ENCODE measurements at regions not wholly inside any gene's neighbourhood (a gene's known extent, or its start where the extent isn't known, plus 50 kb on each side); places are given as distances from the start of the nearest gene placed in this dataset.

DNA sequence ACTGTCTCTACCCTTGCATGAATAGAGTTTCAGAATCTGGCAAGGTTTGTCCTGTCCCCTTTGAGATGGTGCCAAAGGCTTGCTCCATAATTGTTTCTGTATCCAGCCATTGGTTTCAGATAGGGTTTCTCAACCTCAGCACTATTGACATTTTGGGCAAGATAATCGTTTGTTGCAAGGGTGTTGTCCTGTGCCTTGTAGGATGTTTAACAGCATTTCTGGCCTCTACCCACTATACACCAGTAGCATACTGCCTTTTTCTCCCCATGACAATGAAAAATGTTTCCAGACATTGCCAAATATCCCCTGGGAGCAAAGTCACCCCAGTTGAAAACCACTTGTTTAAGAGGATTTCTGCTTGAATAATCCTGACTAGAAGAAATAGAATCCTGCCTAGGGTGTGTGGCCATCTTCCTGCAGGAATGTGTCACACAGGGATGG is 126.8 kb downstream of the CDC42EP3 start:
- DNase-seq (ENCODE audit: low read depth): no peak

DNA sequence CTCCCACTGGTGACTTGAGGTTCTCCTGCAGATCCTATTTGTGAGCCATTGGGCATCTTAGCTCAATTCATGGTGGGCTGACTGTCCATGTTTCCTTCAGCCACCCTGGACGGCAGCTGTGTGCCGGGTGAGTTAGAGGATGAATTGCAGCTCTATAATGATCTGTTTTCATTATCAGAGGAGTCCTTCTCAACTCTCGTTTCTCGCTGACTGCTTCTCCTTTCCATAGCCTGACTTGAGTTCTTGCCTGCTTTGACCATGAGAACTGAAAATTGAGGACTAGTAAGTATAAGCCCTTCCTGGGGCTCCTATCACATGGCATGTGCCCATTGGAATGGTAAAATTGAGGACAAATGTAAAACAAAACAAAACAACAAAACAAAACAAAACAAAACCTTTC is 121.8 kb downstream of the CDC42EP3 start:
- DNase-seq (ENCODE audit: low read depth): no peak

DNA sequence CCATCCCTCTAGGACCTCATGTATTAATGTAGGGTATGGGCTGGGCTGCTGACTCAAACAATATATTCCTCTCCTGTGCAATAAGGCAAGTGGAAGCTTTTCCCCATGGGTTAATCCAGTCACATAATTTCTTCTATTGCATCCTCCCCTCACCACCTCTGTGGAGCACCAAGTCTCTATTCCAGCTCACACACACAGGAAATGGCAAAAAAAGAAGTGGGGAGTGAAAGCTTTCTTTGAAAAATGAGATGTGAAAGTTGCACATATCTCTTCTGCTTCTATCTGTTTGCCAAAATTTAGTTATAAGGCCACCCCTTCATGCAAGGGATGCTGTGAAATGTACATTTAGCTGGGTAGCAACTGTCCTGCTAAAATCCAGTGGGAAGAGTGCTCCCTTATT is 121.3 kb downstream of the CDC42EP3 start:
- DNase-seq (ENCODE audit: low read depth): no peak

DNA sequence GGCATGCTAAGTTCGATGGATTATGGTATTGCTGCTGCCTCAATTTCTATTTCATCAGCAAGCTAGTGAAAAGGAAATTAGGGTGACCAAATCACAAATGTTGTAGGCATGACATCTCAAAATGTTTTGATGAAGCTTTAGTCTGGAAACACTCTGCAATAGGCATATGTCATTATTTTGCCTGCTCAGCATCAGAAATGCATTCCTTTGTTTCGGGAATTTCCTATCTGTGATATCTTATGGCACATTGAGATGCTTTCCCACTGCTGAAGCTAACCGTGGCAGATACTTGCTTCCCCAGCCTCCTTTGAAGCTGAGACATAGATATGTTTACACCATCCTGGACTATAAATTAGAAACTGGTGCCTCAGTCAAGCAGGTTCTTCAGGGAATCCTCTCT is 119.7 kb downstream of the CDC42EP3 start:
- DNase-seq (ENCODE audit: low read depth): no peak

DNA sequence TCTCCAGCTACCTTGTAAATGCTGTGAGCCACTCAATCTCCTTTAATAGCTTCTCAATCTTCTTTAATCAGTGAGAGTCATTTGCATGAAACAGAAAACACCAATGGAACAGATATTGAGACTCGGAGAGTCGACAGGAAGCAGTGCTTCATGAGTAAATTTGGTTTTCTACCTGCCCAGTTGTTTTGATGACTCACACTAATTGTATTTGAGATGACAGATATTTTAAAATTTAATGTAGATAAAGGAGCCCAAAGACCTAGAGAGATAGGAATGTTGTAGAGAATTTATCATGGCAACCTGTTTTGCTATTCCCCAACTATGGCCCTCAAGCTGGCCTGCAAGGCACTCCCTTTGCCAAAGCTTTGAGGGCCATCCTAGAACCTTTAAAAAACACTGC is 119.1 kb downstream of the CDC42EP3 start:
- DNase-seq (ENCODE audit: low read depth): no peak

DNA sequence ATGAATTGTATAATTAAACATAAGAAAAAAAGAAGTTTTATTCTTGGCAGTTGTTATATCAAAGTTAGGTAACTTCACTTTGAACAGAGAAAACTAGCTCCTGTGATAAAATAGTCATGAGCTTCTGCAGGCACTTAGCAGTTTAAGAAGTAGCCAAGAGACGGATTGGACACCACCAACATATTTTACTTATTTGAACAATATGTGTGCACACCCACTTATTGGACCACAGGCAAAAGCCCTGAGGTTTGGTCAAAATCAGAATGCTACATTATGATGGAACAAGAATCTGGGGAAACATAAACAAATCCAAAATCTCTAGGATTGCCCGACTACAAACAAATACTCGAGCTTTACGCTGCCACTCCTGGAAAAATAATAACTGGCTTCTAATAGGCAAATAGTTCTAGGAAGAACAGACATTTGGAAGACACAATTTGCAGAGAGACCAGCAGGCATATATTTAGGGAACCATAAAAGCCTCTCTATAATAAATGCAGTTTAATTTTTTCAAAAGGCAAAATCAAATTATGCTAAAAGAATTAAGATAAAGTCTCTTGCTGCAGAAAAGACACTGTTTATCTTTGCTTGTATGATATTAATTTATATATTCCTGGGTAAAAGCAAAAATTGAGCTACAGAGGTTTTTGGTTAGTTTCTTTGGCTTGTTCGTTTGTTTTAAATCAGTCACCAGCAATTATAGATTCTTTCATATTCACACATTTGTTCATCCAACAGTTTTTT is 117.9 kb downstream of the CDC42EP3 start:
- DNase-seq (ENCODE audit: low read depth): no peak

DNA sequence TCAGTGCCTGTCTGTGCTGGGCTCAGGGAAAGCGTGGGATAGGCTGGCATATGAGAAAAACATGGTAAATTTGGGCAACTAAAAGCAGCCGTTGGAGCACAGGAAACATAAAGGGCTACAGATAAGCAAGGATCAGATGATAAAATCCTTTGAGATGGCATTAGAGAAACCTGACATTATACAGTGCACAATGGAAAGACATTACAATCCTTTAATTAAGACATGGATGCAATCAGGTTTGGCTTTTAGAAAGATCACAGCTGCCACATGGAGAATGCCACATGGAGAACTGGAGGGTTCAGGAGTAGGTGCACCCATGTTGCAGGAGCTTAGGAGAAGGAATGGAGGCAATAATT is 117.3 kb downstream of the CDC42EP3 start:
- DNase-seq (ENCODE audit: low read depth): no peak

DNA sequence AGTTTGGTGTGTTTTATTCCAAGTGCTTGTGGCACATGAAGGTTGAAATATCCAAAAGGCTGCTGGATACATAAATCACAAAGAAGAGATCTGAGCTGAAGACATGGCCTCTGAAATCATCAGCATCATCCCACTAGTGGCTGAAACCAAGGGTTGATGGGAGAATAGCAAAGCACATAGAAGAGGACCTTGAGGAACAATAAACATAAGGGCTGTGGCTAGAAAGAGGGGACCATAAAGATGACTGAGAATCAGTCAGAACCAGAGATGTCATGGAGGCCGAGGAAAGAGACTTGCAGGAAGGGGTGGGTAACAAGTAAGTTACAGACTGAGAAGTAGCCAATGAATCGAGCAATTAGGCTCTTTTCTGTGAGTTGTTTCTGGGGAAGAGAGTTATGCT is 116.8 kb downstream of the CDC42EP3 start:
- no peak for DNase-seq (ENCODE audit: low read depth)

DNA sequence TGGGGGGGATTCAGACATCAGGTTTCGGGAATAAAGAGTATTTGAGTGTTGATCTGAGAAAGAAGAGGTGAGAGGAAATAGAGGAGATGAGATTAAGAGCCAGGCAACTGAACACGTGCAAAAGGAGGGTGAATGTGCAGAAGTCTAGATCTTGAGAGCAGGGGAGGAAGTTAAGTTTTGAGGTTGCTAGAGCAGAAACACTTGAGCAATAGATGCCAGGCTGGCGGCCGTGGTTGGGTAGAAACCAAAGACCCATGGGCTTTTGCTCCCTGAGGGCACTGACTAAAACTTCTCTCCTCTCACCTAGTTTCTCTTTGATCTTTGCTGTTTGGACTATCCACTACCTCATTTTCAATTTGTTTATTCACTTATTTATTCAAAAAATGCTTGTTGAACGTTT is 116.0 kb downstream of the CDC42EP3 start:
- no peak for DNase-seq (ENCODE audit: low read depth)

DNA sequence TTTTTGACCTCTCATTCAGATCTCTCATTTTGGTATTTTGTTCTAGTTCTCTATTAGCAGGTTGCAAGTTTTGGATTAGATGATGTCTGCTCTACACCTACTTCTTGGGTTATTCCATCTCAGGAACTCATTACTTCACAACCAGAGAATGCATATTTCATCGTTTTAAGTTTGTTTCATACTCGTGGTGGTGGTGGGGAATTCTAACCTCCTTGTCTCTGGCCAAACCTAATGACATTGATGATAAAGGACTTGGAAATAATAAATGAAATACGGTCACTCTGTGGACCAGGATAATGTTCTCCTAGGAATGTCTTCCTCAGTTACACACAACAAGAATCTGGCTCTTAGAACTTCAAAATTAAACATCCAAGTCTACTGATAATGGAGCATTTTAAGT is 115.2 kb downstream of the CDC42EP3 start:
- DNase-seq (ENCODE audit: low read depth): no peak

DNA sequence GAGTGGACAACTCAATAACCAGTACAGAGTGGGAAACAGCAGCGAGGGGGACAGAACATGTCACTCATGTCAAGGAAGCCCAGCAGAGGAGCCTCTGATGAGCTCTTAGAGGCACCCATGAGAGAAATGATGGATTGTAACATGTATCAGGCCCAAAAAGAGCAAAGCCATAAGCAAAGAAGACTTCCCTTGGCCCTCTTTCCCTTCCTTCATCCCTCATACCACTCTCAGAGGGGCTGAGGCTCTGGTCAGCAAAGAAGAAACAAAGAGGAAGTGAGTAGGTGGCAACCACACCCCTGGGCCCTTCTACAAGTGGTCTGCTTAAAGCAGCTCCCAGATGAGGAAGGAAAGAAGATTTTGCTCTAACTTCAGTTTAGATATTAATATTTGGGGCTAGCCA is 112.8 kb downstream of the CDC42EP3 start:
- no peak for DNase-seq (ENCODE audit: low read depth)

DNA sequence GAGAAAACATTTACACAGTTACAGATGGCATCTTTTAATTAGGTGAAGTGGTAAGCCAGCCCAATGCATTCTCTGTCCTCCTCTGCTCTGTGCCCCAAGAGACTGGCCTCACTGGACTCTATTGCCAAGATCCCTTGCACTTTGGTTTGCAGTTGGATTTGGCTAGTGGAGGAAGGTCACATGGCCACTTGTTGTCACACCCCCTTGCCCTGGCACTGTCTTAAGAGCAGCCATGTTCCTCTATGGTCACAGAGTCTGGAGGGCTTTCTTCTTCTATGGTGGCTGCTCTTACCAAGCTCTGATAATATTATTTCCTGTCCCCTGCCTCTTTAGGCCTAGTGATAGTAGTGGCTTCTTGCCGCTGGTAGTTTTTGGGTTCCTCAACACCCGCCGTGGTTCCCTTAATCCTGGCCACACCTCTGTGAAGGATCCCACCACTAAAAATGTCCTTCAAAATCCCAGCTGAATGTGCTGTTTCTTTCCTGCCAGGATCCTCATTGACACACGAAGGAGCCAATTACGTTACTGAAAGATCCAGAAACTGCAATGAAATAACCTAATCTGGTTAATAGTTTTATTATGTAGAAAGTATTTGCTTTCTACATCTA is 111.1 kb downstream of the CDC42EP3 start:
- DNase-seq (ENCODE audit: low read depth): no peak

DNA sequence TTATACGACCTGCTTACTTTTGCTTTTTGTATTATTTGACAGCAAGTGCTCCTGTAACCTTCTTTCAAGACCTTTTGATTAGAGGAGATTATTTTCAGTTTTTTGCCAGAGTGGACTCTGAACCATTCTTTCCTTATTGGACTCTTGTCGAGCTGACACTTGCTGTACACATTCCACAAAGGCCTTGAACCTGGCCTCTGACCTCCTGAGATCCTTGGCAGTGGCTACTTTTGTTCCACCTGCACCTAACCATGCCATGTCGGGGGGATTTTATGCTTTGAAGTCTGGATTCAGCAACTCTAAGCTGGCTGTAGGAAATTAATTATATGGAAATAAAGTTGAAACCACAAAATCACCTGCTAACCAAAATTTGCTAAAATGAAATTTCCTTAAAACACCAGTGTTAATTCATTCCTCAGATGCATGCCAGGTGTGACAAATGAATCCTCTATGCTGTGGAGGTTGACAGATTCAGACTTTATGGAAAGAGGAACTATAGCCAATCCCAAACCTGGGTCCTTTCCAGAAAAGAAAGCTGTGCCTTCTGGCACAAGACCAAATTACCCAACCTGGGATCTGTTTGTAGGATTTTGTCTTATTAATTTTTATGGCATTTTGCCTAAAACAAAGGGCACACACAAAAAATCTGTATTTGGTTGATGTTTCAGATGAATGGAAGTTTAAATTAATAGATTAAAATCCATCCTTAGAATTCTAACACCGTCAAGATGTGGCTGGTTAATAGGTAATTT is 110.4 kb downstream of the CDC42EP3 start:
- DNase-seq (ENCODE audit: low read depth): no peak

DNA sequence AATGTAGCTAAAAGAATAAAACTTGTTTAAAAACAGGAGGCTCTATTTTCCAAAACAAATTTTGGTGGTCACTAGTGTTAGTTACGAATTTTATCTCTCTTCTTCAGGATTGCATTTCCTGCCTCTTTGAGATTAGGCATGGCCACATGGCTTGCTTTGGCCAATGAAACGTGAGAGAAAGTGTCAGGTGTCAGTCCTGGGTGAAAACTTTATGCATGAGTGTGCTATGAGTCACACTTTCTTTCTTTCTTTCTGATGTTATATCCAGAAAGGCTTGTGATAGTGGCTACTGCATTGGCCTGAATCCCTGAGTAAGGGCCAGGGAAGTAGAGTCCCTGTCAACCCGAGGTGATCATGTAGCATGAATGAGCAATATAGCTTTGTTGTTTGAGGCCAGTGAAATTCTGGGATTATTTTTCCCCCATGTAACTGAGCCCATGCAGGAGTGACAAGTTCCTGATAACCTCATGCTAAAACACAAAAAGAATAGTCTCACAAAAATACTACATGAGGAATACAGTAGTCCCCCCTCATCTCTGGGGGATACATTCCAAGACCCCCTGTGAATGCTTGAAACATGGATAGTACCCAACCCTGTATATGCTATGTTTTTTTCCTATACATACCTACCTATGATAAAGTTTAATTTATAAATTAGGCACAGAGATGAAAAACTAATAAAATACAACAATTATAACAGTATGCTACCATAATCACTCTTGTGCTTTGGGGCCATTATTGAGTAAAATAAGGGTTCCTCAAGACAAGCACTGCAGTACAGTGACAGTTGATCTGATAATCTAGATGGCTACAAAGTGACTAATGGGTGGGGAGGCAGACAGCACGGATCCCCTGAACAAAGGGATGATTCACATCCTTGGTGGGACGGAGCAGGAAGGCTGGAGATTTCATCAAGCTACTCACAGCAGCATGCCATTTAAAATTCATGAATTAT is 109.5 kb downstream of the CDC42EP3 start:
- peak; percentile 57 for DNase-seq (ENCODE audit: low read depth)

DNA sequence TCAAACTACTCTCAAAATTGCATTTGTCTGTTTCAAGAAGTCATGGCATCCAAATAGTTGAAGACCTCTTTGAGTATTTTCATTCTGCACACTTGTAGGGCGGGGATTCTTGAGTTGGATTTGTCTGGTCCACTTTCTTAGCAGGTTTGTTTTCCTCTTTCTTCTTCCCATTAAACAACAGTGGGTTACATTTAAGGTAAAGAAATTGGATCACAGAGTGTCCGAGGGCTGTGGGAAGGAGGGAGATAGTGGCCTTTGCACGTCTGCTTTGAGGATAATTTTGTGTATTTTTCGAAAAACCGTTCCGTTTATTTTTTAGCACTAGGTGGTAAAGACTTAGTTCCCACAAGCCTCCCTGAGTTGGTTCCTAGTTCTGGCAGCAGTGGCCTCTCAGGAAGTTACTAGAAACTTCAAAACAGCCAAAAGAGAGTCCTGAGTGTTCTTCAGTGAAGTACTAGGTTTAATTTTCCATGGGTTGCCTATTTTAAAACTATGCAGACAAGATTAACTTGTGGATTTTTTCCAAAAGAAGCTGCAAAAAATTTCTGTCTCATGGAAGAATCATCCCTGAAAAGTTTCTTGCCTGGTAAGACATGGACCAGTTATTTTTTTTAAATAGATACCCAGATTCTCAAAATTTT is 107.9 kb downstream of the CDC42EP3 start:
- no peak for DNase-seq (ENCODE audit: low read depth)

DNA sequence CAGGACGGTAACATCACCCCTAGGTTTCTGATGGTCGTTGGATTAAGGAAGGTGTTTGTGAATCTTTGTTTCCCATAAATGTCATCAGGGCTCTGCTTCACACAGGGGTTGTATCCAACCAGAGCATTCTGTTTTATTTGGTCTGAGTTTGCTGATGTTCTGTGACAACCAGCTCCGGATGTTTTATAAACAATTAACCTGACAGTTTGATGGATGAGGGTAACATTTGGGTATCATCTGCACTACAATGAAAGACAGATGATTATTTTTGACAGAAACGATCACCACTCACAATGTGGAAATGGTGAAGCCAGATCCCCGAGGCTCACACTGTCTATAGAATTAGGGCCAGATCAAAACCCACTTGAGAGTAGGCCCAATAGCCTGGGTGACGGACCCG is 107.1 kb downstream of the CDC42EP3 start:
- DNase-seq (ENCODE audit: low read depth): no peak

DNA sequence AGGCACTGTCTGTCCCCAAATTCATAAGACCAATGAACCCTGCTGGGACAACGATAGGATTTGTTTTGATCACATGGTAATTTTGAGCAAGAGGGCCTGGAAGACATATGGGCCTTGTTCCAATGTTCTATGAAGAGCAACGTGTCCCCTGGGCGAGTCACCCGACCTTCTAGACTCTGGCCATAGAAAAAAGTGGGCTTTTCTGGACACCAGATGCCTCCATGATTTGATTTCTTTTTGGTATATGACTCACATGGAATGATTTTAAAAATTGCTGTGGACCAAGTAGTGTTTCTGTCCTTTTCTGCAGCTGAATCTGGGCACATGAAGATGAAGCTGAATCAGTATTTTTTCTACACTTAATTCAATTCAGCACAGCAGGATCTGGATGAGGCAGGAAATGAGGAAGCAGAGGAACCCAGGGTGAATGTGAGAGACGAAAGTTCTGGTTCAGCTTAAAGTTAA is 104.9 kb downstream of the CDC42EP3 start:
- peak; percentile 59 for DNase-seq (ENCODE audit: low read depth)

DNA sequence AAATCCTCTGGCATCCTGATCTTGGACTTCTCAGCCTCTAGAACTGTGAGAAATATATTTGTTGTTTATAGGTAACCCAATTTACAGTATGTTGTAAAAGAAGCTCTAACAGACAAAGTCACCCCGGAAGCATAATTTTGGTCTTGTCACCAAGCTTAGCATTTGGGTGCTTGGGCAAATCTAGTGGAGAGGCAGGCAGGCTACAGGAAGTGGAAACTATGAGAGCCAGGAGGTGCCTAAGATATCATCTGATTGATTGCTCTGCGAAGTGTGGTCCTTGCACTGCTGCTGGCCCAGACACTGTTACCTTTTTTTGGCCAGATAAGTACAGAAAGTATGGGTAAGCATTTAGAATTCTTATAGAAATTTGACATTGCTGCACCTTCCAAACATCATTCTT is 102.9 kb downstream of the CDC42EP3 start:
- no peak for DNase-seq (ENCODE audit: low read depth)

DNA sequence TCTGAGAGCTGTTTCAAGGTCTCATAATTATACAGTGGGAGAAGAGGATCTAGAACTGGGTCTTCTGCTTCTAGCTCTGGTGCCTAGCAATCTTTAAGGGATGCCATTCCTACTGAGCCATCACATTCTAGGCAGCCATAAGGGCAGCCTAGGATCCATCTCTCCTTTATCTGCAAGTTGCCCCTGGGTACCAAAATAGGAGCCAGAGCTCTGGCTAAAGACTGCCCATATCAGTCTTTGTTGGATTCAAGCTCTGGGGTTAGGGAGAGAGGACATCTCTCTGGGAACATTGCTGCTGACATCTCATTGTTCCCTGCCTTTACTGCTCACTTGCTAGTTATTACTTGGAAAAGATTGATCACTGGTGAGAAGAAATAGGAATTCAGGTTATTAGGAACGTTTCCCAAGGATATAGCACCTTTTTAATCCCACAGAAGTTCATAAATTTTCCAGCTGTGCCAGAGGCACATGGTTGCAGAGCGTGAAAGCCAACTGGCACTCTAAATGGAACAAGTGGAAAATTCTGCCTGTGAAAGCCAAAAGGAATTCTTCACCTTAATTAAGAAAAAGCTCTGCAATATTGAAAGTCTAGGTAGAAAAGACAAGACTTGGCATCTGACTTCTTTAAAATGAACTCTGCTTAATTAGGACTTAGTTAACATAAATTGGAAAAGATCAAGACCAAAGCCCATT is 102.2 kb downstream of the CDC42EP3 start:
- DNase-seq (ENCODE audit: low read depth): no peak

DNA sequence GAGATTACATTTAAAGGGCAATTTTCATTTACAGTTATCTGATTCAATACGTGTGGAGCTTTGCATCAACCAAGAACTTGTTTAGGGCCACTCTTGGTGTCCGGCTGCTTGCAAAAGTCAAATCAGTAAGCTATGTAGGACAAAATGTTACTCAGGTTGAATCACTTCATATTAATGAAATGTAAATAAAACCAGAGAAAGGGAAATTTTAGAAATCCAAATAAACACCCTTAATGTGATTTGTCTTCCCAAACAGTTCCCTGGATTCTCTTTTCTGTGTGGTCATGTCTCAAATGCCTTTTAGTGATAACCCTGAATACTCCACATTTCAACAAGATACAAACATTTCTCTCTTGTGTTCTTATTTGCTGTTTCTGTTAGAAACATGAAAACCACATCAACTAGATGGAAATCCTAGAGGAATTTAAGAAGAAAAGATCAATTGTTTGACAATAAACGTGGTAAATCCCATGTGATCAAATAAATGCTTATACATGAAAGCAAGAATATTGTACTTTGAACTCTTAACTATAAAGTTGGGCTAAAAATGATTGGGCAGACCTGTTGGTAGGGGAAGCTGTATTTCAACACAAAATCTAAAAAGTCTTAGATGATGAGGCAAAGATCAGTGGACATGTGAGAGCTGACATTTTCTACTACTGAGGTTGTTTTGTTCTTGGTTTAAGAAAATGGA is 101.3 kb downstream of the CDC42EP3 start:
- DNase-seq (ENCODE audit: low read depth): no peak
